Fibroblast of skin of scalp (primary cell): ENCODE measurements at regions not wholly inside any gene's neighbourhood (a gene's known extent, or its start where the extent isn't known, plus 50 kb on each side); places are given as distances from the start of the nearest gene placed in this dataset.

Experiments
- DNase-seq: peaks from one replicate; pipeline ENCODE4 v3.0.0-alpha.2; 2013

- peak; percentile 35 for DNase-seq
These were observed 55.1 kb upstream of the SLC1A1 start for GRCh38 chr9:4435197-4435596.

GRCh38 chr9:4433379-4433778, 56.9 kb upstream of the SLC1A1 start:
- no peak for DNase-seq

GRCh38 chr9:4430432-4431261, 59.6 kb upstream of the SLC1A1 start:
- no peak for DNase-seq

GRCh38 chr9:4425319-4426045, 64.8 kb upstream of the SLC1A1 start:
- no peak for DNase-seq

GRCh38 chr9:4424891-4425290, 65.4 kb upstream of the SLC1A1 start:
- DNase-seq: no peak

GRCh38 chr9:4424038-4424437, 66.2 kb upstream of the SLC1A1 start:
- no peak for DNase-seq

GRCh38 chr9:4423207-4423610, 67.1 kb upstream of the SLC1A1 start:
- no peak for DNase-seq

- no peak for DNase-seq
These were observed 67.8 kb upstream of the SLC1A1 start for GRCh38 chr9:4422495-4422894.

GRCh38 chr9:4421847-4422246, 68.4 kb upstream of the SLC1A1 start:
- no peak for DNase-seq

GRCh38 chr9:4420351-4420750, 69.9 kb upstream of the SLC1A1 start:
- no peak for DNase-seq

- peak; percentile 14 for DNase-seq
These were observed 72.5 kb upstream of the SLC1A1 start for GRCh38 chr9:4417578-4418325.

GRCh38 chr9:4416467-4416866, 73.8 kb upstream of the SLC1A1 start:
- no peak for DNase-seq

GRCh38 chr9:4415281-4415680, 75.0 kb upstream of the SLC1A1 start:
- no peak for DNase-seq

GRCh38 chr9:4413856-4414255, 76.4 kb upstream of the SLC1A1 start:
- no peak for DNase-seq

GRCh38 chr9:4404156-4404555, 86.1 kb upstream of the SLC1A1 start:
- no peak for DNase-seq

GRCh38 chr9:4402501-4402900, 87.8 kb upstream of the SLC1A1 start:
- no peak for DNase-seq

- no peak for DNase-seq
These were observed 89.5 kb upstream of the SLC1A1 start for GRCh38 chr9:4400731-4401130.

GRCh38 chr9:4397917-4398316, 92.4 kb upstream of the SLC1A1 start:
- peak; percentile 22 for DNase-seq

GRCh38 chr9:4393806-4394523, 94.1 kb upstream of the GLIS3 start:
- no peak for DNase-seq

- DNase-seq: peak; percentile 14
These were observed 89.9 kb upstream of the GLIS3 start for GRCh38 chr9:4389755-4390154.

GRCh38 chr9:4389003-4389402, 89.1 kb upstream of the GLIS3 start:
- no peak for DNase-seq

GRCh38 chr9:4386819-4387218, 87.0 kb upstream of the GLIS3 start:
- no peak for DNase-seq

- no peak for DNase-seq
These were observed 84.9 kb upstream of the GLIS3 start for GRCh38 chr9:4384750-4385149.
